SK-N-SH (cell line): ENCODE measurements at regions not wholly inside any gene's neighbourhood (a gene's known extent, or its start where the extent isn't known, plus 50 kb on each side); places are given as distances from the start of the nearest gene placed in this dataset.

Experiments
- CTCF ChIA-PET: fragments of 300-600, 350-600 bp; formaldehyde crosslinking; extraction: SDS; loops from one replicate; lab custom pipeline; 2021; lab: Yijun Ruan, JAX
- POLR2A ChIA-PET: fragments of 350-600 bp; sonication (Branson Sonifier 250); formaldehyde crosslinking; extraction: SDS; loops from one replicate; lab custom pipeline; 2020; ENCODE audit warnings: antibody characterized with exemption, inconsistent platforms; lab: Yijun Ruan, JAX
- DNase-seq: peaks from one replicate; pipeline ENCODE4 v3.0.0; 2012
- H2AFZ ChIP-seq: fragments of 200-600 bp; sonication (generic); 2 replicates; pipeline ENCODE4 v1.8.1; 2016; ENCODE audit warnings: antibody characterized with exemption, mild to moderate bottlenecking, low read depth
- H3F3A ChIP-seq: fragments of 200-600 bp; sonication (generic); replicated peaks from 2 replicates; pipeline ENCODE3; 2016; ENCODE audit warnings: antibody characterized with exemption, mild to moderate bottlenecking; ENCODE audit not compliant: insufficient read depth
- H3K27ac ChIP-seq, 2 experiments: fragments of 200-500 bp in 1 of 2; fragments of 200-600 bp in 1 of 2; sonication (Bioruptor generic) in 1 of 2; sonication (generic), shearing (Covaris generic) in 1 of 2; 2 replicates each; pipeline versions ENCODE4 v1.5.1 to v1.6.1; 2014 to 2016; ENCODE audit warnings: low read depth in 2 of 2, inconsistent platforms in 1 of 2, low read length in 1 of 2, mild to moderate bottlenecking in 1 of 2, mixed read lengths in 1 of 2
- H3K27me3 ChIP-seq: fragments of 200-600 bp; sonication (generic), shearing (Covaris generic); 2 replicates; pipeline ENCODE4 v1.6.1; 2016; ENCODE audit warnings: mixed run types; ENCODE audit not compliant: insufficient read depth
- H3K36me3 ChIP-seq, 2 experiments: fragments of 200-500 bp in 1 of 2; fragments of 200-600 bp in 1 of 2; sonication (Bioruptor generic) in 1 of 2; sonication (generic) in 1 of 2; replicated peaks in 1 of 2; 2 replicates each; pipeline versions ENCODE3 to v1.5.1; 2014 to 2016; ENCODE audit warnings: low read length in 1 of 2, mild to moderate bottlenecking in 1 of 2; ENCODE audit not compliant: insufficient read depth in 2 of 2, control insufficient read depth in 1 of 2
- H3K4me1 ChIP-seq, 2 experiments: fragments of 200-500 bp in 1 of 2; fragments of 200-600 bp in 1 of 2; sonication (Bioruptor generic) in 1 of 2; sonication (generic), shearing (Covaris generic) in 1 of 2; 2 replicates each; pipeline versions ENCODE4 v1.5.1 to v1.6.1; 2014 to 2016; ENCODE audit warnings: low read depth in 1 of 2, low read length in 1 of 2, mixed run types in 1 of 2; ENCODE audit not compliant: insufficient read depth in 2 of 2, control insufficient read depth in 1 of 2
- H3K4me2 ChIP-seq: fragments of 200-600 bp; sonication (generic), shearing (Covaris generic); 2 replicates; pipeline ENCODE4 v1.6.1; 2017; ENCODE audit warnings: mixed run types
- H3K4me3 ChIP-seq, 2 experiments: fragments of 200-500 bp in 1 of 2; fragments of 200-600 bp in 1 of 2; sonication (Bioruptor generic) in 1 of 2; sonication (generic), shearing (Covaris generic) in 1 of 2; 2 replicates each; pipeline versions ENCODE4 v1.5.1 to v1.8.1; 2014 to 2016; ENCODE audit warnings: low read depth in 2 of 2, inconsistent platforms in 1 of 2, low read length in 1 of 2, mild to moderate bottlenecking in 1 of 2, mixed read lengths in 1 of 2, moderate library complexity in 1 of 2
- H3K79me2 ChIP-seq: fragments of 200-600 bp; sonication (generic); 2 replicates; pipeline ENCODE4 v1.8.1; 2017; ENCODE audit warnings: mild to moderate bottlenecking; ENCODE audit not compliant: insufficient read depth
- H3K9ac ChIP-seq: fragments of 200-600 bp; sonication (generic); 2 replicates; pipeline ENCODE4 v1.6.1; 2017; ENCODE audit warnings: mixed run types
- H3K9me2 ChIP-seq: fragments of 200-600 bp; sonication (generic); 2 replicates; pipeline ENCODE4 v1.6.1; 2017; ENCODE audit warnings: mixed run types
- H3K9me3 ChIP-seq: fragments of 200-600 bp; sonication (generic); 2 replicates; pipeline ENCODE4 v1.6.1; 2017; ENCODE audit warnings: mixed run types, mild to moderate bottlenecking, moderate library complexity
- H4K20me1 ChIP-seq: fragments of 200-600 bp; sonication (generic); 2 replicates; pipeline ENCODE4 v1.6.1; 2017; ENCODE audit warnings: mild to moderate bottlenecking, mixed run types; ENCODE audit not compliant: insufficient read depth
- CHD2 ChIP-seq: fragments of 150-350 bp; IDR thresholded peaks from 2 replicates; pipeline ENCODE4 v1.6.1; 2018; ENCODE audit warnings: low read length; ENCODE audit not compliant: partially characterized antibody
- EP300 ChIP-seq, 2 experiments: IDR thresholded peaks; 2 replicates each; pipeline versions ENCODE4 v1.4.0 to v1.6.1; 2012; ENCODE audit warnings: borderline replicate concordance in 1 of 2, low read depth in 1 of 2, low read length in 1 of 2
- FOSL2 ChIP-seq: IDR thresholded peaks from 2 replicates; pipeline ENCODE4 v1.4.0; 2012; ENCODE audit warnings: low read depth, mild to moderate bottlenecking, moderate library complexity, borderline replicate concordance
- JUND ChIP-seq: IDR thresholded peaks from 2 replicates; pipeline ENCODE4 v1.4.0; 2012
- NFIC ChIP-seq: IDR thresholded peaks from 2 replicates; pipeline ENCODE4 v1.4.0; 2012; ENCODE audit warnings: borderline replicate concordance
- RFX5 ChIP-seq: IDR thresholded peaks from 2 replicates; pipeline ENCODE4 v1.6.1; 2012; ENCODE audit warnings: mild to moderate bottlenecking, improper control_type of control experiment, low read length
- TAF1 ChIP-seq: IDR thresholded peaks from 2 replicates; pipeline ENCODE4 v1.6.1; 2012; ENCODE audit warnings: low read depth, mild to moderate bottlenecking, low read length, moderate library complexity, borderline replicate concordance
- TCF12 ChIP-seq: IDR thresholded peaks from 2 replicates; pipeline ENCODE4 v1.4.0; 2012
- TEAD4 ChIP-seq: IDR thresholded peaks from 2 replicates; pipeline ENCODE4 v1.4.0; 2012; ENCODE audit warnings: mild to moderate bottlenecking, borderline replicate concordance; ENCODE audit not compliant: insufficient read depth
- WGBS: methylation state at CpG from one replicate; pipeline ENCODE4 v1.1.6; 2017; ENCODE audit warnings: low lambda C conversion rate; 5-methylcytosine and 5-hydroxymethylcytosine counted together
- TF ChIP-seq, protein P1 (sequence below): IDR thresholded peaks from 2 replicates; pipeline ENCODE4 v1.6.1; 2012; ENCODE audit warnings: mild to moderate bottlenecking, low read depth, low read length, moderate library complexity
- TF ChIP-seq, protein P2 (sequence below): IDR thresholded peaks from 2 replicates; pipeline ENCODE4 v1.4.0; 2012; ENCODE audit warnings: low read depth, borderline replicate concordance
- TF ChIP-seq, protein P3 (sequence below): IDR thresholded peaks from 2 replicates; pipeline ENCODE4 v1.4.0; 2012; ENCODE audit warnings: low read depth

DNA sequence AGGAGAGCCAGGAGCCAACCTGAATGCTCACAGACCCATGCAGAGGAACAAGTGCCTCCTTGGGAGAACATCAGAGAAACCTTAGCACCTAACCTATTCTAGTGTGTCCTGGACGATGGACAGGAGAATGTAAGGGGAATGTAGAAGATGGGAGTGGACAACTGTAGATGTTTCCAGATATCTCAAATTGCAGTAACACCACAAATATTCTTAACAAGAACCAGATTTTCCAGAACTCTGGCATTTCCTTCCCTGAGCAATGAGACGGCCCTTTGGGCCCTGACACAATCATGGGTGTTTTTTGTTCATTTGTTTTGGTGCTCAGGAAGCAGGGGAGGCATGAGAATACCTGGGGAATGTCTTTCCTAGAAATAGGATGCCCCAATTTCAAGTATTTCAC lies 196.1 kb upstream of the PRSS1 start (continued):
- TF ChIP-seq, protein P1, sequence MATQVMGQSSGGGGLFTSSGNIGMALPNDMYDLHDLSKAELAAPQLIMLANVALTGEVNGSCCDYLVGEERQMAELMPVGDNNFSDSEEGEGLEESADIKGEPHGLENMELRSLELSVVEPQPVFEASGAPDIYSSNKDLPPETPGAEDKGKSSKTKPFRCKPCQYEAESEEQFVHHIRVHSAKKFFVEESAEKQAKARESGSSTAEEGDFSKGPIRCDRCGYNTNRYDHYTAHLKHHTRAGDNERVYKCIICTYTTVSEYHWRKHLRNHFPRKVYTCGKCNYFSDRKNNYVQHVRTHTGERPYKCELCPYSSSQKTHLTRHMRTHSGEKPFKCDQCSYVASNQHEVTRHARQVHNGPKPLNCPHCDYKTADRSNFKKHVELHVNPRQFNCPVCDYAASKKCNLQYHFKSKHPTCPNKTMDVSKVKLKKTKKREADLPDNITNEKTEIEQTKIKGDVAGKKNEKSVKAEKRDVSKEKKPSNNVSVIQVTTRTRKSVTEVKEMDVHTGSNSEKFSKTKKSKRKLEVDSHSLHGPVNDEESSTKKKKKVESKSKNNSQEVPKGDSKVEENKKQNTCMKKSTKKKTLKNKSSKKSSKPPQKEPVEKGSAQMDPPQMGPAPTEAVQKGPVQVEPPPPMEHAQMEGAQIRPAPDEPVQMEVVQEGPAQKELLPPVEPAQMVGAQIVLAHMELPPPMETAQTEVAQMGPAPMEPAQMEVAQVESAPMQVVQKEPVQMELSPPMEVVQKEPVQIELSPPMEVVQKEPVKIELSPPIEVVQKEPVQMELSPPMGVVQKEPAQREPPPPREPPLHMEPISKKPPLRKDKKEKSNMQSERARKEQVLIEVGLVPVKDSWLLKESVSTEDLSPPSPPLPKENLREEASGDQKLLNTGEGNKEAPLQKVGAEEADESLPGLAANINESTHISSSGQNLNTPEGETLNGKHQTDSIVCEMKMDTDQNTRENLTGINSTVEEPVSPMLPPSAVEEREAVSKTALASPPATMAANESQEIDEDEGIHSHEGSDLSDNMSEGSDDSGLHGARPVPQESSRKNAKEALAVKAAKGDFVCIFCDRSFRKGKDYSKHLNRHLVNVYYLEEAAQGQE, result no peak
- TF ChIP-seq, protein P2, sequence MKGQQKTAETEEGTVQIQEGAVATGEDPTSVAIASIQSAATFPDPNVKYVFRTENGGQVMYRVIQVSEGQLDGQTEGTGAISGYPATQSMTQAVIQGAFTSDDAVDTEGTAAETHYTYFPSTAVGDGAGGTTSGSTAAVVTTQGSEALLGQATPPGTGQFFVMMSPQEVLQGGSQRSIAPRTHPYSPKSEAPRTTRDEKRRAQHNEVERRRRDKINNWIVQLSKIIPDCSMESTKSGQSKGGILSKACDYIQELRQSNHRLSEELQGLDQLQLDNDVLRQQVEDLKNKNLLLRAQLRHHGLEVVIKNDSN, result no peak
- no peak for TF ChIP-seq TAF1
- peak in 1 of 2 experiments; percentile 52; a peak in 1 of 4 replicates for TF ChIP-seq EP300 (IDR thresholded peaks at IDR 0.05; ENCODE audit: borderline replicate concordance in 1 of 2, low read depth in 1 of 2, low read length in 1 of 2)

DNA sequence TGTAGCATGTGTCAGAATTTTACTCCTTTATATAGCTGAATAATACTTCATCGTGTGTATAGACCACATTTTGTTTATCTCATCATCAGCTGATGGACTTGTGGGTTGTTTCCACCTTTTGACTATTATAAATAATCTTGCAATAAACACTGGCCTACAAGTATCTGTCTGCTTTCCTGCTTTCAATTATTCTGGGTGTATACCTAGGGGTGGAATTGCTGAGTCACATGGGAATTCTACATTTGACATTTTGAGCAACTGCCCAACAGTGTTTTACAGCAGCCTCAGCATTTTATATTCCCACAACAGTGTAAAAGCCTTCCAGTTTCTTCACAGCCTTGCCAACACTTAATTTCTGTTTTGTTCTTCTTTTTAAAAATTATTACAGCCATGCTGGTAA lies 200.3 kb upstream of the PRSS1 start:
- no peak for TF ChIP-seq TEAD4
- TF ChIP-seq CHD2, result no peak
- peak; percentile 62 for TF ChIP-seq TCF12
- peak; percentile 19; the same call in 1 of the 2 replicates for TF ChIP-seq FOSL2
- 0 out of 2 replicates have a peak, but pooled peaks have one; percentile 23 for TF ChIP-seq JUND
- TF ChIP-seq RFX5, result no peak
- TF ChIP-seq, protein P3, sequence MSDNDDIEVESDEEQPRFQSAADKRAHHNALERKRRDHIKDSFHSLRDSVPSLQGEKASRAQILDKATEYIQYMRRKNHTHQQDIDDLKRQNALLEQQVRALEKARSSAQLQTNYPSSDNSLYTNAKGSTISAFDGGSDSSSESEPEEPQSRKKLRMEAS, result 0 out of 2 replicates have a peak, but pooled peaks have one; percentile 18
- TF ChIP-seq NFIC, result peak; percentile 20; the same call in 1 of the 2 replicates
- TF ChIP-seq, protein P1, result no peak
- TF ChIP-seq, protein P2, result 0 out of 2 replicates have a peak, but pooled peaks have one; percentile 11
- Histone ChIP-seq H3K9ac (no peak overlapping the region), H3K4me1 (peaks cover under 1 to 2% of the 10 kb centered on the region in 2 experiments; a peak in 3 of 4 replicates), H3K27me3 (no peaks in the 10 kb centered on the region), H3K79me2 (no peaks in the 10 kb centered on the region), H3K4me3 (no peak overlapping the region), H3K4me2 (no peak overlapping the region), H4K20me1 (no peaks in the 10 kb centered on the region), H3K36me3 (no peaks in the 10 kb centered on the region), H3K9me3 (no peaks in the 10 kb centered on the region), H3K9me2 (no peaks in the 10 kb centered on the region), H3K27ac (no peak overlapping the region), H2AFZ (peak overlapping the region; percentile 7; the same call in 1 of the 2 replicates), H3F3A (no peaks in the 10 kb centered on the region)
- POLR2A ChIA-PET, result no interaction called here
- DNase-seq, result no peak
- WGBS, result 52% methylated on average over 1 of the region's 1 CpG
- CTCF ChIA-PET, result interaction anchor here (2.8 kb wide), 1 partner anchor 9 kb away, joined by 11 read pairs; no protein-coding TSS in a partner anchor
